ENCODE measurements at regions not wholly inside any gene's neighbourhood (a gene's known extent, or its start where the extent isn't known, plus 50 kb on each side); places are given as distances from the start of the nearest gene placed in this dataset.

DNA sequence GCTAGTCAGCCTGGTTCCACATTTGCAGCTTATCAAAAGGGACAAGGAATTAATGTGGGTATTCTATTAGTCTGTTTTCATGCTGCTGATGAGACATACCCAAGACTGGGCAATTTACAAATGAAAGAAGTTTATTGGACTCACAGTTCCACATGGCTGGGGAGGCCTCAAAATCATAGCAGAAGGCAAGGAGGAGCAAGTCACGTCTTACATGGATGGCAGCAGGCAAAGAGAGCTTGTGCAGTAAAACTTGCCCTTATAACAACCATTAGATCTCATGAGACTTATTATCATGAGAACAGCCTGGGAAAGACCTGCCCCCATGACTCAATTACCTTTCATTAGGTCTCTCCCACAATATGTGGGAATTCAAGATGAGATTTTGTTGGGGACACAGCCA, 689.1 kb upstream of the MARCKS start:
- TF ChIP-seq, protein P1, sequence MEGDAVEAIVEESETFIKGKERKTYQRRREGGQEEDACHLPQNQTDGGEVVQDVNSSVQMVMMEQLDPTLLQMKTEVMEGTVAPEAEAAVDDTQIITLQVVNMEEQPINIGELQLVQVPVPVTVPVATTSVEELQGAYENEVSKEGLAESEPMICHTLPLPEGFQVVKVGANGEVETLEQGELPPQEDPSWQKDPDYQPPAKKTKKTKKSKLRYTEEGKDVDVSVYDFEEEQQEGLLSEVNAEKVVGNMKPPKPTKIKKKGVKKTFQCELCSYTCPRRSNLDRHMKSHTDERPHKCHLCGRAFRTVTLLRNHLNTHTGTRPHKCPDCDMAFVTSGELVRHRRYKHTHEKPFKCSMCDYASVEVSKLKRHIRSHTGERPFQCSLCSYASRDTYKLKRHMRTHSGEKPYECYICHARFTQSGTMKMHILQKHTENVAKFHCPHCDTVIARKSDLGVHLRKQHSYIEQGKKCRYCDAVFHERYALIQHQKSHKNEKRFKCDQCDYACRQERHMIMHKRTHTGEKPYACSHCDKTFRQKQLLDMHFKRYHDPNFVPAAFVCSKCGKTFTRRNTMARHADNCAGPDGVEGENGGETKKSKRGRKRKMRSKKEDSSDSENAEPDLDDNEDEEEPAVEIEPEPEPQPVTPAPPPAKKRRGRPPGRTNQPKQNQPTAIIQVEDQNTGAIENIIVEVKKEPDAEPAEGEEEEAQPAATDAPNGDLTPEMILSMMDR (IDR thresholded peaks at IDR 0.05) = no peak

DNA sequence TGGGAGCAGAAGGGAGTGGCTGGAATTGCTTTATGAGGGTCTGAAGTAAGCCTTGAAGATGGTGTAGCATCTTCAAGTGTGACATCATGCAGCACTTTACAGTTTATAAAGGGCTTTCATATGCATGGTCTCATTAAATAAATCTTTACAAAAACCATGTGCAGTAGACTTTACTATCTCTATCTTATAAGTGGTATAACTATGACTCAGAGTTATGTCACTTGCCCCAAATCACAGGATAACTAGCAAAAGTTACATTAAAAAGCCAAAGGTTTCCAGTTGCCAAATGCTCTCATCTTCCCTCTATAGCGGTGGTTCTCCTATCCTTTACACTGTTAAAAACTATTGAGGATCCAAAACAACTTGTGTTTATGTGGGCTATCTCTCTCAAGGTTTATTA, 687.7 kb upstream of the MARCKS start:
- TF ChIP-seq, protein P1 (IDR thresholded peaks at IDR 0.05) = no peak

DNA sequence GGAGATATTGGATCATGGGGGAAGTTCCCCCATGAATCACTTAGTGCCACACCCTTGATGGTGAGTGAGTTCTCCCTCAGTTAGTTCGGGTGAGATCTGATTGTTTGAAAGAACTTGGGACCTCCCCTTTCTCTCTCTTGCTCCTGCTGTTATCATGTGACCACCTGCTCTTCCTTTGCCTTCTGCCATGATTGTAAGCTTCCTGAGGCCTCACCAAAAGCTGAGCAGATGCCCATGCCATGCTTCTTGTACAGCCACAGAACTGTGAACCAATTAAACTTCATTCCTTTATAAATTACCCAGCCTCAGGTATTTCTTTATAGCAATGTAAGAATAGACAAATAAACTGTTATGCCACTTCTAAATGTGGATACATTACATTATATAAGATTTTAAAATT, 686.7 kb upstream of the MARCKS start:
- TF ChIP-seq, protein P1 (IDR thresholded peaks at IDR 0.05) = no peak

GRCh38 chr6:113171882-113172281, 685.3 kb upstream of the MARCKS start:
- TF ChIP-seq, protein P1 (IDR thresholded peaks at IDR 0.05) = no peak

- TF ChIP-seq, protein P1 (IDR thresholded peaks at IDR 0.05) = no peak
Observed at GRCh38 chr6:113172531-113172966, 684.6 kb upstream of the MARCKS start.

- TF ChIP-seq, protein P1 (IDR thresholded peaks at IDR 0.05) = no peak
Observed at GRCh38 chr6:113178349-113178748, 678.8 kb upstream of the MARCKS start.

DNA sequence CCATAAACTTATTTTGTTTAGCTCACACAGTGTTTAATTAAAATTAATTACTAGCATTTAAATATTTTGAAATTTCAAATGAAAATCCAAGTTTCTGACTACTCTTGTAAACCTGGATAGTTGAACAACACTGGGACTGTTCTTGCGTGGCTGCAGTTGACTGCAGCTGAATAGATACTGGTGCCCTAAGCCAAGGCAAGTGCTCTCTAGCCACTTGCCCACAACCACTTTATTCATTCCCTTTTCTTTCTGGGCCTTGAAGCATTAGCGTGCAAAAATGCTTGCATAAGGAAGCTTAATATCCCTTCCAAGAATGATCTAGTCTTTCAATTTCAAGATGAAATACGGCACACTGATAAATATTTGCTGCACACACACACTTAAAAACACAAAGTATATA, 676.0 kb upstream of the MARCKS start:
- TF ChIP-seq, protein P1 (IDR thresholded peaks at IDR 0.05) = no peak
